ENCODE measurements at regions not wholly inside any gene's neighbourhood (a gene's known extent, or its start where the extent isn't known, plus 50 kb on each side); places are given as distances from the start of the nearest gene placed in this dataset.

DNA sequence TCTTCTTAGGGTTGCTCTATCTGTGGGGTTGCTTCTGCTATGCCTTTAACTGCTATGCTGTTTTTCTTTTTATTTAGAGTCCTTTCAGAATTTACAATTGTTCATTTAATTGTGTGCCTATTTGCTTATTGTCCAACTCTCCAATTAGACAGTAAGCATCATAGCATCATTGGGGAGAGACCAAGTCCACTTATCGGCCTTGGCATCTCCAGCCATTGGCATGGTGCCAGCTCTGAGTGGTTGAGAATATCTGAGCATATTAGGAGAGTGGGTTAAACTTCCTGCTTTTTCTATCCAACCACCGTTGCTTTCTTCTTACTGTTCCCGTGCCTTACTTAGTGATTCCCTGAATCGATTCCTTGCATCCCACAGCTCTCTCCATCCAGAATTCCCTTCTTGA is 535.0 kb downstream of the AJAP1 start:
- intact Hi-C loops (cut with DNase I; ENCODE audit: low total_unique reads): no loop called here
- no peak for TF ChIP-seq POLR2A (IDR thresholded peaks at IDR 0.05)
- TF ChIP-seq, protein P1, sequence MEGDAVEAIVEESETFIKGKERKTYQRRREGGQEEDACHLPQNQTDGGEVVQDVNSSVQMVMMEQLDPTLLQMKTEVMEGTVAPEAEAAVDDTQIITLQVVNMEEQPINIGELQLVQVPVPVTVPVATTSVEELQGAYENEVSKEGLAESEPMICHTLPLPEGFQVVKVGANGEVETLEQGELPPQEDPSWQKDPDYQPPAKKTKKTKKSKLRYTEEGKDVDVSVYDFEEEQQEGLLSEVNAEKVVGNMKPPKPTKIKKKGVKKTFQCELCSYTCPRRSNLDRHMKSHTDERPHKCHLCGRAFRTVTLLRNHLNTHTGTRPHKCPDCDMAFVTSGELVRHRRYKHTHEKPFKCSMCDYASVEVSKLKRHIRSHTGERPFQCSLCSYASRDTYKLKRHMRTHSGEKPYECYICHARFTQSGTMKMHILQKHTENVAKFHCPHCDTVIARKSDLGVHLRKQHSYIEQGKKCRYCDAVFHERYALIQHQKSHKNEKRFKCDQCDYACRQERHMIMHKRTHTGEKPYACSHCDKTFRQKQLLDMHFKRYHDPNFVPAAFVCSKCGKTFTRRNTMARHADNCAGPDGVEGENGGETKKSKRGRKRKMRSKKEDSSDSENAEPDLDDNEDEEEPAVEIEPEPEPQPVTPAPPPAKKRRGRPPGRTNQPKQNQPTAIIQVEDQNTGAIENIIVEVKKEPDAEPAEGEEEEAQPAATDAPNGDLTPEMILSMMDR (IDR thresholded peaks at IDR 0.05): no peak
- 79 to 85% methylated on average over 4 of the region's 4 CpGs for WGBS, 2 donors
- H3K4me3 ChIP-seq (ENCODE audit: low read depth, poor library complexity, severe bottlenecking): no peak overlapping the region
- no peak for DNase-seq (ENCODE audit: low spot score in 2 of 2)

DNA sequence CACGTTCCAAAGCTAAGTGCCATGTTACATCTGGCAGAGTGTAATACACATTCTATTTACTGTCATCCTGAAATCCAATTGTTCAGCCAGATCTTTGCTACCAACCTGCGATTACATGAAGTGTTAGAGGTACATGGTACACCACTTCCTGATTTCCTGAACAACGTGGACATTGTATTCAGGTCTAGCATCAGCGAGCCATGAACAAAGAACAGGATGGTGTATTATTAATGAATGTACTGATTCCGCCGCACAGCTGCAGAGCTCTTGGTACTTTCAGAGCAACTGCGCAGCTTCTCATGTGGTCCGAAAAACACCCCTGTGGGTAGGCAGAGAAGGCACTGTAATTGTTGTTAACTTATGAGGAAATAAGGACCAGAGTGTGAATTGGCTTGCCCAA is 511.4 kb downstream of the AJAP1 start:
- intact Hi-C loops (cut with DNase I; ENCODE audit: low total_unique reads): no loop called here
- no peak for TF ChIP-seq POLR2A (IDR thresholded peaks at IDR 0.05)
- TF ChIP-seq, protein P1 (IDR thresholded peaks at IDR 0.05): no peak
- no peak overlapping the region for H3K4me3 ChIP-seq (ENCODE audit: low read depth, poor library complexity, severe bottlenecking)
- WGBS, 2 donors: 74 to 76% methylated on average over 8 of the region's 8 CpGs
- no peak for DNase-seq (ENCODE audit: low spot score in 2 of 2)

DNA sequence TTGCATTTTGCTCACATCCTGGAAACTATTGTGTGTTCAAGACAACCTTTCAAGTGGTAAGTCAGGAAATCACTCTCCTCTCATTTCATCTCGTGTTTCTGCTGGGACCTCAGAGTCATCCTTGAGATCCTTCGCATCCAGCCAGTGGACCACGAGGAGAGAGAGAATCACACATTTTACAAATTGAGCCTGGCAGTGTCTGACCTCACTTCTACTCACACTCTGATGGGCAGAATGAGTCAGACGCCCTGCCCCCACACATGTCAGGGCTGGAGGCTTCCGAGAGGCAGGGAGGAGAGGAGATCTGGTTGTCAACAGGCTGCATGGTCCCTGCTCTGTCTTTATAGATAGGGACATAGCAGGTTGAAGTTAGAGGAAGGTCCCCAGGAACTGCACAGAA is 509.7 kb downstream of the AJAP1 start:
- TF ChIP-seq POLR2A (IDR thresholded peaks at IDR 0.05): no peak
- TF ChIP-seq, protein P1 (IDR thresholded peaks at IDR 0.05): no peak
- intact Hi-C loops (cut with DNase I; ENCODE audit: low total_unique reads): no loop called here
- WGBS, 2 donors: 59 to 67% methylated on average over 5 of the region's 5 CpGs
- no peak for DNase-seq (ENCODE audit: low spot score in 2 of 2)
- H3K4me3 ChIP-seq (ENCODE audit: low read depth, poor library complexity, severe bottlenecking): no peak overlapping the region

DNA sequence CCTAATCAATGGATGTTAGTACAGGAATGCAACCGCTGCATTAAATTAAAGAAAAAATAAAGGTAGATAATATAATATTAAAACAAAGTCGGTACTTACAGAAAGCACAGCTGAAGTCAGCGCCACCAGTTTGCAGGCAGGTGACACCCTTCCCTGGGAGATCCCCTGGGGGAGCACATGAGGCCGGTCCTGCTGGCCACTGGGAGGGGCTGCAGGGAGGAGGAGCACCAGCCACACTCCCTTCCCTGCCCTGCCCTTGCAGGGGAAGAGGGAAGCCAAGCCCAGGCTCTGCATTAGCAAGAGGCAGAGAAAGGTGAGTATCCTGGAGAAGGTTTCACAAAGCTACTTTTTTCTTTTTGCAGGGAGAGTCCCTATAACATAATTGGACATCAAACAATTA is 507.0 kb downstream of the AJAP1 start:
- H3K4me3 ChIP-seq (ENCODE audit: low read depth, poor library complexity, severe bottlenecking): no peak overlapping the region
- TF ChIP-seq, protein P1 (IDR thresholded peaks at IDR 0.05): no peak
- TF ChIP-seq POLR2A (IDR thresholded peaks at IDR 0.05): no peak
- 39 to 47% methylated on average over 4 of the region's 4 CpGs for WGBS, 2 donors
- intact Hi-C loops (cut with DNase I; ENCODE audit: low total_unique reads): no loop called here
- DNase-seq (ENCODE audit: low spot score in 2 of 2): no peak

DNA sequence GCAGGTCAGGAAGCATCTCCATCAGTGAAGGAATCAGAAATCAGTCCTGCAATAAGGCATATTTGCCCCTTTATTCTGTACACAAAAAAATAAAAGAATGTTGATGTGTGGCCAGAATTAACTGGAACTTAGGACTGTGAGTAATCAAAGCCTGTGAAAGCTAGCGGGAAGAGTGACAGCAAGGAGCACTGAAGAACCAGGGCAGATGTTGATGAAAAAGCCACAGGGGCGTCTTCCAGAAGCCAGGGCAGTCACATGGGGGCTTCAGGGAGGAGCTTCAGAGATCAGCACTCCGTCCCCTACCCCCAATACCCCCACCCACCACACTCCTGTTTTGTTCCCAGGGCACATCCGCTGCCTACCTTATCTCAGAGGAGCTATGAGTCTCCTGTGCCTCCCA is 502.8 kb downstream of the AJAP1 start:
- H3K4me3 ChIP-seq (ENCODE audit: low read depth, poor library complexity, severe bottlenecking): no peak overlapping the region
- peak in 1 of 2 donors; percentile 17 for DNase-seq (ENCODE audit: low spot score in 2 of 2)
- TF ChIP-seq POLR2A (IDR thresholded peaks at IDR 0.05): no peak
- TF ChIP-seq, protein P1 (IDR thresholded peaks at IDR 0.05): no peak
- 60 to 68% methylated on average over 4 of the region's 4 CpGs for WGBS, 2 donors
- intact Hi-C loops (cut with DNase I; ENCODE audit: low total_unique reads): no loop called here

DNA sequence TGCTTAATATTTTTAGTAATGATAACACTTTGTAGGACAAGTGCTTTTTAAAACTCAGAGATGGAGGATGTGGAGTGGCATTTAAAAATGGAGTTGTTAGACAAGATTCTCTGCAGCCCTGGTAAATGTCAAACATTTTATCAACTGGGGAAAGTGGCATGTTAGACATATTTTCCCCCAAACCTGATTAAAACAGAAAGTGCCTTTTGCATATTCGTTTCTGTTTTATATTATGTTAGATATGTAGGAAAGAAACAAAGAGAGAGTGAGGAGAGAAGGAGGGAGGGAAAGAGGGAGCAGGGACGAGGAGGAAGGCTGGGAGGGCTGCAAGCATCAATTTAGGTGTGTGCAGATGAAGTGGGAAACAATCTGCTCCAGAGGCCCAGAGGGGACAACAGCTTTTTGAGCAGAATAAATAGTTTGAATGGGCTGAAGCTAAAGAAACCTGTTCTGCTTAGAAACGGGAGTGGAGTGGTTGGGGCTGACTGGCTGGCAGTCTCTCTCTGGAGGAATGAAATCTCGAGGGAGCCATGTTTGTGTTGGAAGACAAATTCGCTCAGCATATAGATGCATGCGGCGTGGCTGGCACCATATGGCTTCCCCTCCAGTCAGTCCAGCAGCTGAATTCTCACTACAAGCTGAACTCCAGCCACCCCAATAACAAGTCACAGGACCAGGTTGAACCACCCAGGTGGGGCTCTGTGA is 502.2 kb downstream of the AJAP1 start:
- no peak overlapping the region for H3K4me3 ChIP-seq (ENCODE audit: low read depth, poor library complexity, severe bottlenecking)
- no peak for TF ChIP-seq POLR2A (IDR thresholded peaks at IDR 0.05)
- TF ChIP-seq, protein P1 (IDR thresholded peaks at IDR 0.05): no peak
- DNase-seq (ENCODE audit: low spot score in 2 of 2): peak in 1 of 2 donors; percentile 40
- intact Hi-C loops (cut with DNase I; ENCODE audit: low total_unique reads): no loop called here
- WGBS, 2 donors: 54 to 56% methylated on average over 7 of the region's 7 CpGs

Measured in lower leg skin (tissue), 4 donors.